ENCODE measurements at regions not wholly inside any gene's neighbourhood (a gene's known extent, or its start where the extent isn't known, plus 50 kb on each side); places are given as distances from the start of the nearest gene placed in this dataset.

DNA sequence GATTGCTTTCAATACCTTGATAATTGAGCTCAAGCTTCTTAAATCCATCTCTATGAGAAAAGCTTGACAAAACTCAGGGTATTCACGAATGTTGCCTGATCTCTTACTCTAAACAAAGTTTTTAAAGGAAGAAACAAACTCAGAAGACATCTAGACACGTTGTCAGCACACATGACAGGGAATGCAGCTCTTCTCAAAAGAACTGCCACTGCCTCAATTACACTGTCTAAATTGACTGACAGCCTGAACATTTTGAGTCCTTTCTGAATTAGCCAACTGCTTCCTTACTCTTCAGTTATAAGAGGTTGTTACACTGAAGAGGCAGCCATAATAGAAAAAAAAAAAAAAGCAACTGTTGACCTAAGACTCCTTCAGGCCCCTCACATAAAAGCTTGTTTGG, 1646.7 kb upstream of the B3GALT2 start:
- TF ChIP-seq, protein P1, sequence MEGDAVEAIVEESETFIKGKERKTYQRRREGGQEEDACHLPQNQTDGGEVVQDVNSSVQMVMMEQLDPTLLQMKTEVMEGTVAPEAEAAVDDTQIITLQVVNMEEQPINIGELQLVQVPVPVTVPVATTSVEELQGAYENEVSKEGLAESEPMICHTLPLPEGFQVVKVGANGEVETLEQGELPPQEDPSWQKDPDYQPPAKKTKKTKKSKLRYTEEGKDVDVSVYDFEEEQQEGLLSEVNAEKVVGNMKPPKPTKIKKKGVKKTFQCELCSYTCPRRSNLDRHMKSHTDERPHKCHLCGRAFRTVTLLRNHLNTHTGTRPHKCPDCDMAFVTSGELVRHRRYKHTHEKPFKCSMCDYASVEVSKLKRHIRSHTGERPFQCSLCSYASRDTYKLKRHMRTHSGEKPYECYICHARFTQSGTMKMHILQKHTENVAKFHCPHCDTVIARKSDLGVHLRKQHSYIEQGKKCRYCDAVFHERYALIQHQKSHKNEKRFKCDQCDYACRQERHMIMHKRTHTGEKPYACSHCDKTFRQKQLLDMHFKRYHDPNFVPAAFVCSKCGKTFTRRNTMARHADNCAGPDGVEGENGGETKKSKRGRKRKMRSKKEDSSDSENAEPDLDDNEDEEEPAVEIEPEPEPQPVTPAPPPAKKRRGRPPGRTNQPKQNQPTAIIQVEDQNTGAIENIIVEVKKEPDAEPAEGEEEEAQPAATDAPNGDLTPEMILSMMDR (IDR thresholded peaks at IDR 0.05; ENCODE audit: poor library complexity) = no peak
- TF ChIP-seq EZH2 (IDR thresholded peaks at IDR 0.05; ENCODE audit: borderline replicate concordance) = no peak
